ENCODE measurements at regions not wholly inside any gene's neighbourhood (a gene's known extent, or its start where the extent isn't known, plus 50 kb on each side); places are given as distances from the start of the nearest gene placed in this dataset.

GRCh38 chr5:29548262-29548661 lies 1645.2 kb upstream of the CDH6 start:
- 92% methylated on average over 7 of the region's 7 CpGs for WGBS (ENCODE audit: insufficient coverage)
- no peaks in the 10 kb centered on the region for H3K27me3 Mint-ChIP-seq (ENCODE audit: low read depth in 2 of 2)
- H3K4me1 ChIP-seq (ENCODE audit: control insufficient read depth, insufficient read depth, low read length) = no peaks in the 10 kb centered on the region
- intact Hi-C loops (cut with micrococcal nuclease) = no loop called here
- peaks cover 16% of the 10 kb centered on the region for H3K9me3 ChIP-seq (ENCODE audit: control insufficient read depth, insufficient read depth, low read length)
- H3K27me3 ChIP-seq (ENCODE audit: control insufficient read depth, insufficient read depth, low read length) = no peaks in the 10 kb centered on the region
- H3K36me3 ChIP-seq (ENCODE audit: control insufficient read depth, insufficient read depth, low read length) = no peaks in the 10 kb centered on the region
- no peak overlapping the region for H3K4me3 Mint-ChIP-seq
- no peak overlapping the region for H3K27ac Mint-ChIP-seq
- no peaks in the 10 kb centered on the region for H3K4me1 Mint-ChIP-seq
- ATAC-seq (no peak), DNase-seq (no peak)
- H3K36me3 Mint-ChIP-seq = peaks cover 5% of the 10 kb centered on the region
- H3K27ac ChIP-seq (ENCODE audit: low read length) = no peak overlapping the region
- no peak overlapping the region for H3K4me3 ChIP-seq (ENCODE audit: low read length)
- H3K9me3 Mint-ChIP-seq = peaks cover 19 to 28% of the 10 kb centered on the region in 2 donors
- TF ChIP-seq CTCF (IDR thresholded peaks at IDR 0.05) = no peak

GRCh38 chr5:29547236-29547865 lies 1646.1 kb upstream of the CDH6 start:
- Histone ChIP-seq H3K4me3 (ENCODE audit: low read length) (no peak overlapping the region), H3K36me3 (ENCODE audit: control insufficient read depth, insufficient read depth, low read length) (no peaks in the 10 kb centered on the region), H3K4me1 (ENCODE audit: control insufficient read depth, insufficient read depth, low read length) (no peaks in the 10 kb centered on the region), H3K27me3 (ENCODE audit: control insufficient read depth, insufficient read depth, low read length) (no peaks in the 10 kb centered on the region), H3K27ac (ENCODE audit: low read length) (no peak overlapping the region), H3K9me3 (ENCODE audit: control insufficient read depth, insufficient read depth, low read length) (peaks cover 18% of the 10 kb centered on the region)
- no peak for DNase-seq
- H3K27me3 Mint-ChIP-seq (ENCODE audit: low read depth in 2 of 2) = no peaks in the 10 kb centered on the region
- H3K36me3 Mint-ChIP-seq = no peaks in the 10 kb centered on the region
- 59% methylated on average over 2 of the region's 6 CpGs for WGBS (ENCODE audit: insufficient coverage)
- no peak for TF ChIP-seq CTCF (IDR thresholded peaks at IDR 0.05)
- H3K27ac Mint-ChIP-seq = no peak overlapping the region
- no peaks in the 10 kb centered on the region for H3K4me1 Mint-ChIP-seq
- peaks cover 15 to 23% of the 10 kb centered on the region in 2 donors for H3K9me3 Mint-ChIP-seq
- no peak for ATAC-seq
- H3K4me3 Mint-ChIP-seq = no peak overlapping the region
- intact Hi-C loops (cut with micrococcal nuclease) = no loop called here

GRCh38 chr5:29543501-29543900 lies 1650.0 kb upstream of the CDH6 start:
- no peak overlapping the region for H3K27ac Mint-ChIP-seq
- H3K9me3 Mint-ChIP-seq = peaks cover 16 to 24% of the 10 kb centered on the region in 2 donors
- no peaks in the 10 kb centered on the region for H3K27me3 ChIP-seq (ENCODE audit: control insufficient read depth, insufficient read depth, low read length)
- H3K36me3 ChIP-seq (ENCODE audit: control insufficient read depth, insufficient read depth, low read length) = no peaks in the 10 kb centered on the region
- 79% methylated on average over 2 of the region's 2 CpGs for WGBS (ENCODE audit: insufficient coverage)
- no peaks in the 10 kb centered on the region for H3K27me3 Mint-ChIP-seq (ENCODE audit: low read depth in 2 of 2)
- peaks cover 22% of the 10 kb centered on the region for H3K9me3 ChIP-seq (ENCODE audit: control insufficient read depth, insufficient read depth, low read length)
- DNase-seq (no peak), ATAC-seq (no peak)
- no peak overlapping the region for H3K4me3 Mint-ChIP-seq
- H3K27ac ChIP-seq (ENCODE audit: low read length) = no peak overlapping the region
- intact Hi-C loops (cut with micrococcal nuclease) = no loop called here
- no peaks in the 10 kb centered on the region for H3K4me1 ChIP-seq (ENCODE audit: control insufficient read depth, insufficient read depth, low read length)
- no peak overlapping the region for H3K4me3 ChIP-seq (ENCODE audit: low read length)
- H3K4me1 Mint-ChIP-seq = no peaks in the 10 kb centered on the region
- peaks cover 24% of the 10 kb centered on the region for H3K36me3 Mint-ChIP-seq
- TF ChIP-seq CTCF (IDR thresholded peaks at IDR 0.05) = no peak

GRCh38 chr5:29524227-29524626 lies 1669.3 kb upstream of the CDH6 start:
- H3K27me3 ChIP-seq (ENCODE audit: control insufficient read depth, insufficient read depth, low read length) = no peaks in the 10 kb centered on the region
- intact Hi-C loops (cut with micrococcal nuclease) = no loop called here
- Mint-ChIP-seq H3K27ac (no peak overlapping the region), H3K27me3 (ENCODE audit: low read depth in 2 of 2) (no peaks in the 10 kb centered on the region), H3K4me1 (no peaks in the 10 kb centered on the region), H3K9me3 (peaks cover 5 to 6% of the 10 kb centered on the region in 2 donors), H3K36me3 (no peaks in the 10 kb centered on the region), H3K4me3 (no peak overlapping the region)
- ATAC-seq (no peak), DNase-seq (no peak)
- no peaks in the 10 kb centered on the region for H3K9me3 ChIP-seq (ENCODE audit: control insufficient read depth, insufficient read depth, low read length)
- WGBS (ENCODE audit: insufficient coverage) = 73% methylated on average over 2 of the region's 2 CpGs
- no peak overlapping the region for H3K4me3 ChIP-seq (ENCODE audit: low read length)
- H3K36me3 ChIP-seq (ENCODE audit: control insufficient read depth, insufficient read depth, low read length) = no peaks in the 10 kb centered on the region
- H3K4me1 ChIP-seq (ENCODE audit: control insufficient read depth, insufficient read depth, low read length) = no peaks in the 10 kb centered on the region
- no peak for TF ChIP-seq CTCF (IDR thresholded peaks at IDR 0.05)
- no peak overlapping the region for H3K27ac ChIP-seq (ENCODE audit: low read length)
